ENCODE measurements at regions not wholly inside any gene's neighbourhood (a gene's known extent, or its start where the extent isn't known, plus 50 kb on each side); places are given as distances from the start of the nearest gene placed in this dataset.

DNA sequence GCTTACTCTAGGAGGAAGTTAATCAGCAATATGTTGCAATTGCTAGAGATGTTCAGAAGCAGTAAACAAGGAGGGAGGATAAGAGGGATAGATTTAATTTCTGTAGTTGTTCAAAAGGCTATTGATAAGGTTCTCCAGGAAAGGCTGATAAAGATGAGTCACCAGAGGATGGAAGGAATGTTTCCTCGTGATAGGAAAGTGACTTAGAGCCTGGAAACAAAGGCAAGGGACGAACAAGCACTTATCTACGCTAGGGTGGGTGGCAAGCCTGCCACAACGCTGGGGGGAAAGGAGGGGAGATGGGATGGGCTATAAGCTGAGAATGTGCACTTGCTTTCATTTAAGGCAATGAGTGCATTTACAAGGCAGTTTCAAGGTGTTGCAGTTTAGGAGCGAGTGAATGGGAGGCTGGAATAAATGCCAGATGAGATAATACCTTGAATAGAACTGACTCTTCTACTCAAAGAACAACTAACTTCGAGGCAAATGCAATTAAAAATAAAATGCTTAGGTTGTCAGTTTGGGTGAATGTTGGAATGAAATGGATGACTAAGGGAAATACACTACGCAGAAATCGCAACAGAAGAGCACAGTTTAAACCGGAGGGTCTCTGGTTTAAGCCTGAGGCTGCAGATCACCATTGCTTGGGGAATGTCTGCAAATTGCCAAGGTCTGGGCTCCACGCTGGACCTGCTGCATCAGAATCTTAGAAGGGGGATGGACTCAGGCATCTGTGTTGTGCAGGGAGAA, 76.0 kb upstream of the RBBP6 start (continued):
- TF ChIP-seq, protein P1, sequence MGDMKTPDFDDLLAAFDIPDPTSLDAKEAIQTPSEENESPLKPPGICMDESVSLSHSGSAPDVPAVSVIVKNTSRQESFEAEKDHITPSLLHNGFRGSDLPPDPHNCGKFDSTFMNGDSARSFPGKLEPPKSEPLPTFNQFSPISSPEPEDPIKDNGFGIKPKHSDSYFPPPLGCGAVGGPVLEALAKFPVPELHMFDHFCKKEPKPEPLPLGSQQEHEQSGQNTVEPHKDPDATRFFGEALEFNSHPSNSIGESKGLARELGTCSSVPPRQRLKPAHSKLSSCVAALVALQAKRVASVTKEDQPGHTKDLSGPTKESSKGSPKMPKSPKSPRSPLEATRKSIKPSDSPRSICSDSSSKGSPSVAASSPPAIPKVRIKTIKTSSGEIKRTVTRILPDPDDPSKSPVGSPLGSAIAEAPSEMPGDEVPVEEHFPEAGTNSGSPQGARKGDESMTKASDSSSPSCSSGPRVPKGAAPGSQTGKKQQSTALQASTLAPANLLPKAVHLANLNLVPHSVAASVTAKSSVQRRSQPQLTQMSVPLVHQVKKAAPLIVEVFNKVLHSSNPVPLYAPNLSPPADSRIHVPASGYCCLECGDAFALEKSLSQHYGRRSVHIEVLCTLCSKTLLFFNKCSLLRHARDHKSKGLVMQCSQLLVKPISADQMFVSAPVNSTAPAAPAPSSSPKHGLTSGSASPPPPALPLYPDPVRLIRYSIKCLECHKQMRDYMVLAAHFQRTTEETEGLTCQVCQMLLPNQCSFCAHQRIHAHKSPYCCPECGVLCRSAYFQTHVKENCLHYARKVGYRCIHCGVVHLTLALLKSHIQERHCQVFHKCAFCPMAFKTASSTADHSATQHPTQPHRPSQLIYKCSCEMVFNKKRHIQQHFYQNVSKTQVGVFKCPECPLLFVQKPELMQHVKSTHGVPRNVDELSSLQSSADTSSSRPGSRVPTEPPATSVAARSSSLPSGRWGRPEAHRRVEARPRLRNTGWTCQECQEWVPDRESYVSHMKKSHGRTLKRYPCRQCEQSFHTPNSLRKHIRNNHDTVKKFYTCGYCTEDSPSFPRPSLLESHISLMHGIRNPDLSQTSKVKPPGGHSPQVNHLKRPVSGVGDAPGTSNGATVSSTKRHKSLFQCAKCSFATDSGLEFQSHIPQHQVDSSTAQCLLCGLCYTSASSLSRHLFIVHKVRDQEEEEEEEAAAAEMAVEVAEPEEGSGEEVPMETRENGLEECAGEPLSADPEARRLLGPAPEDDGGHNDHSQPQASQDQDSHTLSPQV (IDR thresholded peaks at IDR 0.05) = no peak
- TF ChIP-seq HCFC1 (IDR thresholded peaks at IDR 0.05; ENCODE audit: low read length) = no peak
- TF ChIP-seq, protein P2, sequence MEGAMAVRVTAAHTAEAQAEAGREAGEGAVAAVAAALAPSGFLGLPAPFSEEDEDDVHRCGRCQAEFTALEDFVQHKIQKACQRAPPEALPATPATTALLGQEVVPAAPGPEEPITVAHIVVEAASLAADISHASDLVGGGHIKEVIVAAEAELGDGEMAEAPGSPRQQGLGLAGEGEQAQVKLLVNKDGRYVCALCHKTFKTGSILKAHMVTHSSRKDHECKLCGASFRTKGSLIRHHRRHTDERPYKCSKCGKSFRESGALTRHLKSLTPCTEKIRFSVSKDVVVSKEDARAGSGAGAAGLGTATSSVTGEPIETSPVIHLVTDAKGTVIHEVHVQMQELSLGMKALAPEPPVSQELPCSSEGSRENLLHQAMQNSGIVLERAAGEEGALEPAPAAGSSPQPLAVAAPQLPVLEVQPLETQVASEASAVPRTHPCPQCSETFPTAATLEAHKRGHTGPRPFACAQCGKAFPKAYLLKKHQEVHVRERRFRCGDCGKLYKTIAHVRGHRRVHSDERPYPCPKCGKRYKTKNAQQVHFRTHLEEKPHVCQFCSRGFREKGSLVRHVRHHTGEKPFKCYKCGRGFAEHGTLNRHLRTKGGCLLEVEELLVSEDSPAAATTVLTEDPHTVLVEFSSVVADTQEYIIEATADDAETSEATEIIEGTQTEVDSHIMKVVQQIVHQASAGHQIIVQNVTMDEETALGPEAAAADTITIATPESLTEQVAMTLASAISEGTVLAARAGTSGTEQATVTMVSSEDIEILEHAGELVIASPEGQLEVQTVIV (IDR thresholded peaks at IDR 0.05; ENCODE audit: borderline replicate concordance, partially characterized antibody) = no peak
- no peak for TF ChIP-seq NFXL1 (IDR thresholded peaks at IDR 0.05; ENCODE audit: borderline replicate concordance)
- TF ChIP-seq MYC (IDR thresholded peaks at IDR 0.05; ENCODE audit: insufficient read depth, insufficient read length, insufficient replicate concordance, low read length, severe bottlenecking) = no peak

All from GM12878 (cell line).